ENCODE measurements at regions not wholly inside any gene's neighbourhood (a gene's known extent, or its start where the extent isn't known, plus 50 kb on each side); places are given as distances from the start of the nearest gene placed in this dataset.
"Not testable (repeated sequence)": the region's sequence is repeated elsewhere in the genome, so short reads cannot be mapped to it uniquely, and the experiment has no call there.

DNA sequence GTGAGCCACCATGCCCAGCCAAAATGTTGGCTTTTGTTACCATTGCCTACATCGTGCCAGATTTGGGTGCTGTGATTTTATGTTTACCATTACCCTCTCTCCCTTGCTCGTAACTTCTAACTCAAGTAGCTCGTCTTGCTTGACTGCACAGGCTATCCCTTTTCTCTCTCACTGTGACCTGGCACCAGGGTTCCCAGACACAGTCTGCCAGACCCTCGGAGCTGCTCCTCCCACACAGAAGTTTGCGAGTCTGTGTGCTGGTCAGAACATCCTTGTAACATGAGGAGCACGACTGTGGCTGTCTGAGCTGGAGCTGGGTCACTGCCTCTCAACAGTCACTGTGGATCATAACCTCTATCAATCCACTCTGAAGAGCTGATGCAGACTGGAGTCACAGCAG lies 152.5 kb upstream of the ACKR3 start:
- no peak for DNase-seq

DNA sequence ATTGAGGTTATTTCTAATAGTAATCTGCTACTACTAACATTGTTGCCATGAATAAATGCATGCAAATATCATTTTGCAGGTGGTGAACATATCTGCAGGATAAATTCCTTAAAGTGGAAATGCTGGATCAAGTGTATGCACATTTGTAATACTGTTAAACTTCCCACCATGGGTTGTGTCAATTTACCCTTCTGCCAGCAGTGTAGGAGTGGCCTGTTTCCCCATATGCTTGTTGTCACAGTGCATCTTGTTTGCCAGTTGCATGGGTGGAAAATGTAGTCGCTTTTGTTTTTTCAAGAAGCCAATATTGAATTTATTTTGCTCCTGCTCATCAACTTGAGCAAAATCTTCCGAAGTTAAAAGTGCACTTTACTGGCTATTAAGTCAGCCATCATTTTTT lies 139.0 kb upstream of the ACKR3 start:
- no peak for DNase-seq

GRCh38 chr2:236434593-236434992 lies 135.0 kb upstream of the ACKR3 start:
- DNase-seq, result no peak

DNA sequence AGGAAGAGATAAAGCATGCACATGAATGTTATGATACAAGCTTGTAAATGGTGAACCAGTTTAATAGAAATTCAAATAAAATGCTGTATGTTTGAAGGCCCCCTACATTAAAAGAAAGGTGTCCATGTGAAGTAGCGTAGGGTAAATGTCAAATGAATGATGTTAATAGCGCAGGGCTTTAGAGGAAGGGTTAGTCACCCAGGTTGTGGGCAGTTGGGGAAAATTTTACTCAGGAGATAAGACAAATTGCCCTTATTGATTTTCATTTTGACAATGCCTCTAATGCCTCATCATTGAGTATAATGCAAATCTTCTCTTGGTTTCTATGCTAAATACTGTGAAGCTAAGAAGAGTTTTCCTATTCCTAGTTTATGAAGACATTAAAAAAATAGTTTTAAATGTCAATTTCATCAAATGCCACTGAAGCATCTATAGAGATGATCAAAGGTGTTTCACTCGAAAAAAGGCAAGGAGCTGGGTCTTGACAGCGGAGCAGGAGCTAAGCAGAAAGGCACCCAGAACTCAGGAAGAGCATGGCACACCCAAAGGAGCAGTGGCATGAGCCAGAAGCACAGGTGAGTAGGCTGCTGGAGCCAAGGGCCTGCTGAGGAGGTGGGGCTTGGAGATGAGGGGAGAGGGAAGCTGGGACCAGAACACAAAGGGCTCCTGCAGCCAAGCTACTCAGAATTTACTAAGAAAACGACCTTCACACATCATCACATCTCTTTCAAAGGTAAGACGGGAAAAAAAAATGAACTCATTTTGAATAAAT lies 129.3 kb upstream of the ACKR3 start:
- DNase-seq, result no peak

DNA sequence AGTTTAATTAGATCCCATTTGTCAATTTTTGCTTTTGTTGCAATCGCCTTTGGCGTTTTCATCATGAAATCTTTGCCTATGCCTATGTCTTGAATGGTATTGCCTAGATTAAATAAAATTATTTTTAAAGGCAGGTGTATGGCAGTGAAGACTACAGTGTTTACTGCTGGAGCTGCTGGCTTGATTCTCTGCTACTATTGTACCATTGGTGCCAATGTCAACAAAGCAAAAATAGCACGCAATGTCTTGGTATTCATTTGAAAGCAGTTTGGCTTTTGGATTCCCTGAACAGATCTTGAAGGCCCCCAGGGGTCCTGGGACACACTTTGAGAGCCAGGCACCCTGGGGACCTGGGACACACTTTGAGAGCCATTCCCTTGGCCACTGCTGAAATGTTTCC lies 125.4 kb upstream of the ACKR3 start:
- DNase-seq, result no peak

- no peak for DNase-seq
Observed at GRCh38 chr2:236445678-236446077, 123.9 kb upstream of the ACKR3 start.

- DNase-seq, result no peak
Observed at GRCh38 chr2:236446521-236446920, 123.1 kb upstream of the ACKR3 start.

- DNase-seq, result no peak
Observed at GRCh38 chr2:236449167-236449761, 120.4 kb upstream of the ACKR3 start.

- DNase-seq, result no peak
Observed at GRCh38 chr2:236452238-236452637, 117.4 kb upstream of the ACKR3 start.

- no peak for DNase-seq
Observed at GRCh38 chr2:236454076-236454475, 115.5 kb upstream of the ACKR3 start.

DNA sequence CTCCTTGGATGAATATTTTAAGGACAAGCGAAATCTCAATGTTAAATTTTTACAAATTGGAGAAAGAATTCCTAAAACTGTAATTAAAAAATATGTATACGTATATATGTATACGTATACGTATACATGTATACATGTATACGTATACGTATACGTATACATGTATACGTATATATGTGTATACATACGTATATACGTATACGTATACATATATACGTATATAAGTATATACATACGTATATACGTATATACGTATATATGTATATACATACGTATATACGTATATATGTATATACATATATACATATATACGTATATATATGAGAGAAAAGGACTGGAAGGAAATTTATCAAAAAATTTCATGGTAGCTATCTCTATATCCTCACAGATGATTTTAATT lies 110.2 kb upstream of the ACKR3 start:
- no peak for DNase-seq

- no peak for DNase-seq
Observed at GRCh38 chr2:236464140-236464539, 105.5 kb upstream of the ACKR3 start.

DNA sequence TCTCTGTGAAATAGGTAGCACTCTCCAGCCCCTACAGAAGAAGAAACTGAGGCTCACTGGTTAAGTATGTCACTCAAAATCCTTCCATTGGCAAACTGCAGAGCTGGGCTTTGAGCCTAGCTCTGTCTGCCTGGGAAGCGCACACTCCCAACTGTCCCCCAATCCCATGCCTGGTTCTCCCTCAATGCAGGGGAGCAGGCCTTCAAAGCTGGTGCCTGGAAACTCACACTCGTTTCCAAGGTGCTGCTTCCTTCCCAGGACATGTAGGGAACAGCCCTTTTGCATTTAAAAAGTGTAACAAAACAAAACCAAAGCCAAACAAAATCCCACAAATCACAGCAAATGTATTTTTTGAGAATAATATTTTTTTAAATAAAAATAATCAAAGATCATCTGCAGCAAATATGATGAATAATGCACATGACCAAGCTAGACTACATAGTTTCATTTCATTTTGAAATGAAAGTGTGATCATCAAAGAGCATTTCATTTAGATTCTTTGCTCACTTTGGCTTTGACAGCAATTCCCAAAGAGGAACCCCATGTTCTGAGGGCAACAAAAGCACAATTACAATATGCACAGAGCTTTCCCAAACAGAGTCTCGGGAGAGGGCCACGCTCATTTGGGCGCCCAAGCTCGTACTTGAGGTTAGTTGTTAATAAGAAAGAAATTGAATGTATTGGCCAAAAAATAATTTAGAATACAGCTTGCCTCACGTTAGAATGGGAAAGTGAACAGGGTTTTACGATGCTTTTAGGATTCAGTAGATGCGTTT lies 96.7 kb upstream of the ACKR3 start:
- no peak for DNase-seq

GRCh38 chr2:236473691-236474090 lies 95.9 kb upstream of the ACKR3 start:
- DNase-seq, result no peak

GRCh38 chr2:236479814-236480213 lies 89.8 kb upstream of the ACKR3 start:
- no peak for DNase-seq

- no peak for DNase-seq
Observed at GRCh38 chr2:236483102-236483501, 86.5 kb upstream of the ACKR3 start.

- DNase-seq, result no peak
Observed at GRCh38 chr2:236485519-236485918, 84.1 kb upstream of the ACKR3 start.

GRCh38 chr2:236489083-236489482 lies 80.5 kb upstream of the ACKR3 start:
- not testable (repeated sequence) for DNase-seq

GRCh38 chr2:236489895-236490404 lies 79.7 kb upstream of the ACKR3 start:
- DNase-seq, result no peak

DNA sequence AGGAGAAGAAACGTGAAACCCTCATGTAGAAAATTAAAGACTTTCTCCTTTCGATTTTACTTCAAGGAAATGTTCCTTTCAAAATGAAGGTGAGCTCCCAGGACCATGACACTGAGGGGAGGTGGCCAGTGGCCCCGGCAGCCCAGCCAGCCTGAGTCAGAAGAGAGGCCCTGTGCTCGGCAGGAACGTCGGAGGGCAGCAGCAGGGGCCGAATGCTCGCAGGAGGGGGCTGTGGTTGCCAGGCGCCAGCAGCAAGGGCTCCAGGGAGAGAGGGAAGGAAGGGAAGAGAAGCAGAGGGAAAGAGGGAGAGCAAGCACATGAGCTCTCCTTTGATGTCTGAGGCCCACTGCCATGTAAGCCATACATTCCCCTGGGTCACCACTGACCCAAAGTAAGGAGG lies 73.3 kb upstream of the ACKR3 start:
- no peak for DNase-seq

DNA sequence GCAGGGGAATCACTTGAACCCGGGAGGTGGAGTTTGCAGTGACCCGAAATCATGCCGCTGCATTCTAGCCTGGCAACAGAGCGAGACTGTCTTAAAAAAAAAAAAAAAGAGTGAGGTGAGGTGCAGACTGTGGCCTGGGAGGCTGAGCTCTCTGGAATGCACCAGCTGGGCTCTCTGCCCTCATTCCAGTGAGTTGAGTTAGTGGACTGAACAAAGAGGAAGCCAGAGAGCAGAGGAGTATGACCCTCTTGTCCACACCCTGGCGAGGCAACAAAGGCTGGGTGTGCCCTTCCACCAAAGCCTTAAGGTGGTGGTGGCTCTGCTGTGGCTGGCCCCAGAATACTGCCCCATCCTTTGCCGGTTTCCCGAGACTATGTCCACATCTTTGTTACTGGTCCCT lies 71.3 kb upstream of the ACKR3 start:
- no peak for DNase-seq

DNA sequence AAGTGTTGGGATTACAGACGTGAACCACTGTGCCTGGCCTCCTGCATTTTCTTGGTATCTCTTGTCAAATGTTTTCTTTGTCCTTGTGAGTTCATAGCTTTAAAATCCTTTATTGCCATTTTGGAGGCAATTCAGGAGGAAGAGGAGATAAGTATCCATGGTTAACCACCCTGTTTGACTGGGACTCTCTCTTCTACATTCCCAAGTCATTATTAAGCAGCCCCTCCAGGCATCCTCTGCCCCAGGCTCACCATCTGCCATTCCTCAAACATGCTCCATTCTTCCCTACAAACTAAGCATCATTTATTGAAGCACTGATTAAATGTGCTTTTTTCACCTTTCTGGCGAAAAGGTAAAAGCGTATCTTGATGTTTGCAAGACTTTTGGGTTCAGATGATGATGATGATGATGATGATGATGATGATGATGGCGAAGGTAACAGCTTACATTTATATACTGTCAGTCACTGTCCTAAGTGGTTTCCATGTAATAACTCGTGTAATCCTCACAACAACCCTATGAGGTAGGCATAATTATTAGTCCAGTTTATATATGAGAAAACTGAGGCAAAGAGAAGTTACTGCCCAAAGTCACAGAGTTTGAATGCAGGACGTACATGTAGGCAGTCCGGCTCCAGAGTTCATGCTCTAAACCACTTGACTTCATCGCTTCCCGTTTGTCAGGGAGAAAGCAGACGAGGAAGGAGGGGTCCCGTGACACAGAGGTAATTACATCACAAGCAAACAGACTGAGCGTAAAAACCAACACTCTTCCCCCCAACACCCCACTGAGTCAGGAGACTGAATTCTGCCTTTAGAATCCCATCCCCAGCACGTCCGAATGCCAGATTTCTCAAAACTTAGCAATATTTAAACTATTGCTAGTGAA lies 69.7 kb upstream of the ACKR3 start:
- DNase-seq, result no peak

GRCh38 chr2:236501026-236501425 lies 68.6 kb upstream of the ACKR3 start:
- no peak for DNase-seq

Data from bone marrow (tissue), 2 donors.